ENCODE measurements at regions not wholly inside any gene's neighbourhood (a gene's known extent, or its start where the extent isn't known, plus 50 kb on each side); places are given as distances from the start of the nearest gene placed in this dataset.

DNA sequence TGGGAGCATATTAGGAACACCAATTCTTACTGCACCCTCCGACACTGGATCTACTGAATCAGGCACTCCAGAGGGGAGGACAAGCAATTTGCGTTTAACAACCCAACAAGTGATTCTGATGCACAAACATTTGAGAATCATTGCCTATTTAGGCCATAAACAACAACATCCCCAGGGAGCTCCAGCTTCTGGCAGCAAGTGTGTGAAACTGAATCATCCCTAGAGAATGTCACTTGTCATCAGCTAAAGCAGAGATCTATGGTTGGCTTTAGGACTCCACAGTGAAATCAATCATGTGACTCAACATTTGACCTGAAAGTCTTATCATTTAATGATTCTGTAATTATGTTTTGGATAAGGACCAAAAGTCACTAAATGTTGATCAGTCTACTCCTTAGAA, 505.0 kb upstream of the FLRT2 start:
- TF ChIP-seq, protein P1, sequence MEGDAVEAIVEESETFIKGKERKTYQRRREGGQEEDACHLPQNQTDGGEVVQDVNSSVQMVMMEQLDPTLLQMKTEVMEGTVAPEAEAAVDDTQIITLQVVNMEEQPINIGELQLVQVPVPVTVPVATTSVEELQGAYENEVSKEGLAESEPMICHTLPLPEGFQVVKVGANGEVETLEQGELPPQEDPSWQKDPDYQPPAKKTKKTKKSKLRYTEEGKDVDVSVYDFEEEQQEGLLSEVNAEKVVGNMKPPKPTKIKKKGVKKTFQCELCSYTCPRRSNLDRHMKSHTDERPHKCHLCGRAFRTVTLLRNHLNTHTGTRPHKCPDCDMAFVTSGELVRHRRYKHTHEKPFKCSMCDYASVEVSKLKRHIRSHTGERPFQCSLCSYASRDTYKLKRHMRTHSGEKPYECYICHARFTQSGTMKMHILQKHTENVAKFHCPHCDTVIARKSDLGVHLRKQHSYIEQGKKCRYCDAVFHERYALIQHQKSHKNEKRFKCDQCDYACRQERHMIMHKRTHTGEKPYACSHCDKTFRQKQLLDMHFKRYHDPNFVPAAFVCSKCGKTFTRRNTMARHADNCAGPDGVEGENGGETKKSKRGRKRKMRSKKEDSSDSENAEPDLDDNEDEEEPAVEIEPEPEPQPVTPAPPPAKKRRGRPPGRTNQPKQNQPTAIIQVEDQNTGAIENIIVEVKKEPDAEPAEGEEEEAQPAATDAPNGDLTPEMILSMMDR (IDR thresholded peaks at IDR 0.05; ENCODE audit: poor library complexity) = no peak
- no peak for TF ChIP-seq EZH2phosphoT487 (IDR thresholded peaks at IDR 0.05; ENCODE audit: low read depth, severe bottlenecking, unreplicated experiment)
